PC-3 (cell line): ENCODE measurements at regions not wholly inside any gene's neighbourhood (a gene's known extent, or its start where the extent isn't known, plus 50 kb on each side); places are given as distances from the start of the nearest gene placed in this dataset.

Source experiments
- EZH2 ChIP-seq: fragments of 300-600 bp; sonication (generic); IDR thresholded peaks from one replicate; pipeline ENCODE4 v1.6.1; 2017; ENCODE audit warnings: antibody characterized with exemption, mild to moderate bottlenecking, low read length; ENCODE audit not compliant: unreplicated experiment
- TF ChIP-seq, protein P1 (sequence below): fragments of 300-600 bp; sonication (generic); conservative IDR thresholded peaks from 2 replicates; pipeline ENCODE4 v1.5.1; 2017; ENCODE audit warnings: antibody characterized with exemption, low read depth, mild to moderate bottlenecking, low read length

DNA sequence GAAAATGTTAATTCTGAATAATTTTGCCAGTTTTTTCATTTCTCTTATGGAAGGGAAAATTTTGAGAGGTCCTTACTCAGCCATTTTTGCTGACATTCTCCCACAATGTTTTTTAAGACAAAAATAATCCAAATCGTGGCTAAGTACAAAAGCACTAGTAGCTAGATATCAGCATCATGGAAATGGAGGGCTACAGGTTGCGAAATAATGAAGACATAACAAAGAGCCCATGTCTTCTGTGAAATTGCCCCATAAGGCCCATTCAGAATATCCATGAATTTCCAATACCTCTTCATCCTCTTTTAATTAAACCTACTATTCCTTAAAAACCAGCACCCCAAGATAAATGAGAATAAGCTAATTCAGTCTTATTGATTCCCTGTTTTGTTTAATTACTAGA, 107.4 kb downstream of the HNRNPD start:
- TF ChIP-seq, protein P1, sequence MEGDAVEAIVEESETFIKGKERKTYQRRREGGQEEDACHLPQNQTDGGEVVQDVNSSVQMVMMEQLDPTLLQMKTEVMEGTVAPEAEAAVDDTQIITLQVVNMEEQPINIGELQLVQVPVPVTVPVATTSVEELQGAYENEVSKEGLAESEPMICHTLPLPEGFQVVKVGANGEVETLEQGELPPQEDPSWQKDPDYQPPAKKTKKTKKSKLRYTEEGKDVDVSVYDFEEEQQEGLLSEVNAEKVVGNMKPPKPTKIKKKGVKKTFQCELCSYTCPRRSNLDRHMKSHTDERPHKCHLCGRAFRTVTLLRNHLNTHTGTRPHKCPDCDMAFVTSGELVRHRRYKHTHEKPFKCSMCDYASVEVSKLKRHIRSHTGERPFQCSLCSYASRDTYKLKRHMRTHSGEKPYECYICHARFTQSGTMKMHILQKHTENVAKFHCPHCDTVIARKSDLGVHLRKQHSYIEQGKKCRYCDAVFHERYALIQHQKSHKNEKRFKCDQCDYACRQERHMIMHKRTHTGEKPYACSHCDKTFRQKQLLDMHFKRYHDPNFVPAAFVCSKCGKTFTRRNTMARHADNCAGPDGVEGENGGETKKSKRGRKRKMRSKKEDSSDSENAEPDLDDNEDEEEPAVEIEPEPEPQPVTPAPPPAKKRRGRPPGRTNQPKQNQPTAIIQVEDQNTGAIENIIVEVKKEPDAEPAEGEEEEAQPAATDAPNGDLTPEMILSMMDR, result no peak
- no peak for TF ChIP-seq EZH2
